Mesothelial cell of epicardium (in vitro differentiated cells): ENCODE measurements at regions not wholly inside any gene's neighbourhood (a gene's known extent, or its start where the extent isn't known, plus 50 kb on each side); places are given as distances from the start of the nearest gene placed in this dataset.

Experiments used
- DNase-seq, 2 experiments: peaks; one replicate each; pipeline ENCODE4 v3.0.0; 2021; ENCODE audit warnings: low spot score in 2 of 2; ENCODE audit not compliant: unreplicated experiment in 2 of 2
- H3K27ac Mint-ChIP-seq: 2 replicates; pipeline ENCODE4 v1.8.0; 2021; ENCODE audit warnings: mixed read lengths
- H3K27me3 Mint-ChIP-seq: 2 replicates; pipeline ENCODE4 v1.8.0; 2021; ENCODE audit warnings: low read depth, mixed read lengths
- H3K36me3 Mint-ChIP-seq: 2 replicates; pipeline ENCODE4 v1.8.0; 2021; ENCODE audit warnings: mixed read lengths
- H3K4me1 Mint-ChIP-seq: 2 replicates; pipeline ENCODE4 v1.8.0; 2021; ENCODE audit warnings: mixed read lengths
- H3K4me3 Mint-ChIP-seq: 2 replicates; pipeline ENCODE4 v1.8.0; 2021; ENCODE audit warnings: mild to moderate bottlenecking, moderate library complexity, mixed read lengths
- H3K9me3 Mint-ChIP-seq: 2 replicates; pipeline ENCODE4 v1.8.0; 2021; ENCODE audit warnings: mixed read lengths
- TF ChIP-seq, protein P1 (sequence below): fragments of 200-600 bp; sonication (generic); IDR thresholded peaks from one replicate; pipeline ENCODE4 v1.5.0; 2021; ENCODE audit warnings: antibody characterized with exemption; ENCODE audit not compliant: unreplicated experiment

DNA sequence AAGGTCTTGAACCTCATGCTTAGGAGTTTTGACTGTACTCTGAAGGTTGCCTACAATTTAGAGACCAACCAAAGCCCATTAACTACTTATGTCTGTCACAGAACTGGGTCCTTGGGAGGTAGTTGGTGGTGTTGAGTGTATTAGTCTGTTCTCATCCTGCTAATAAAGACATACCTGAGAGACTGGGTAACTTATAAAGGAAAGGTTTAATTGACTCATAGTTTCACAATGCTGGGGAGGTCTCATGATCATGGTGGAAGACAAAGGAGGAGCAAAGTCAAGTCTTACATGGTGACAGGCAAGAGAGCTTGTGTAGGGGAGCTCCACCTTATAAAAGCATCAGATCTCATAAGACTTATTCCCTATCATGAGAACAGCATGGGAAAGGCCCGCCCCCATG is 319.6 kb upstream of the ZMIZ1 start:
- no peaks in the 10 kb centered on the region for H3K27me3 Mint-ChIP-seq
- no peaks in the 10 kb centered on the region for H3K9me3 Mint-ChIP-seq
- H3K27ac Mint-ChIP-seq: no peak overlapping the region
- peaks cover 39% of the 10 kb centered on the region for H3K4me1 Mint-ChIP-seq
- no peaks in the 10 kb centered on the region for H3K36me3 Mint-ChIP-seq
- TF ChIP-seq, protein P1, sequence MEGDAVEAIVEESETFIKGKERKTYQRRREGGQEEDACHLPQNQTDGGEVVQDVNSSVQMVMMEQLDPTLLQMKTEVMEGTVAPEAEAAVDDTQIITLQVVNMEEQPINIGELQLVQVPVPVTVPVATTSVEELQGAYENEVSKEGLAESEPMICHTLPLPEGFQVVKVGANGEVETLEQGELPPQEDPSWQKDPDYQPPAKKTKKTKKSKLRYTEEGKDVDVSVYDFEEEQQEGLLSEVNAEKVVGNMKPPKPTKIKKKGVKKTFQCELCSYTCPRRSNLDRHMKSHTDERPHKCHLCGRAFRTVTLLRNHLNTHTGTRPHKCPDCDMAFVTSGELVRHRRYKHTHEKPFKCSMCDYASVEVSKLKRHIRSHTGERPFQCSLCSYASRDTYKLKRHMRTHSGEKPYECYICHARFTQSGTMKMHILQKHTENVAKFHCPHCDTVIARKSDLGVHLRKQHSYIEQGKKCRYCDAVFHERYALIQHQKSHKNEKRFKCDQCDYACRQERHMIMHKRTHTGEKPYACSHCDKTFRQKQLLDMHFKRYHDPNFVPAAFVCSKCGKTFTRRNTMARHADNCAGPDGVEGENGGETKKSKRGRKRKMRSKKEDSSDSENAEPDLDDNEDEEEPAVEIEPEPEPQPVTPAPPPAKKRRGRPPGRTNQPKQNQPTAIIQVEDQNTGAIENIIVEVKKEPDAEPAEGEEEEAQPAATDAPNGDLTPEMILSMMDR: no peak
- no peak overlapping the region for H3K4me3 Mint-ChIP-seq
- no peak for DNase-seq

DNA sequence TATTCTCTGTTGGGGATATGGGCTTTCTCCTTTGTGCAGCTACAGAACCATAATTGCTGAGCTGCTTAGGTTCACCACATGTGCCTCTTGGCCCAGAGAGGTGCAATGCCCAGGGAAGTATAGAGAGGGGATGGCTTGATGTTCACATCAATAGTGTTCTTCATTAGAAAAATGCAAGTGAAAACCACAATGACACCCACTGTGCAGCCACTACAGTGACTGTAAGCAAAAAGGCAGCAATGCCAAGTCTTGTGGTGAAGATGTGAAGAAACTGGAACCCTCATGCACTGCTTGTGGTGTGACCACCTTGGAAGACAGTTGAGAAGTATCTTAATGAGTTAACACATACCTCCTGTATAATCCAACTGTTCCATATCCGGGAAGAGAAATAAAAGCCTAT is 318.9 kb upstream of the ZMIZ1 start:
- DNase-seq: no peak
- no peak overlapping the region for H3K27ac Mint-ChIP-seq
- no peaks in the 10 kb centered on the region for H3K36me3 Mint-ChIP-seq
- no peaks in the 10 kb centered on the region for H3K27me3 Mint-ChIP-seq
- H3K4me1 Mint-ChIP-seq: peaks cover 42% of the 10 kb centered on the region
- TF ChIP-seq, protein P1: no peak
- no peaks in the 10 kb centered on the region for H3K9me3 Mint-ChIP-seq
- H3K4me3 Mint-ChIP-seq: no peak overlapping the region

DNA sequence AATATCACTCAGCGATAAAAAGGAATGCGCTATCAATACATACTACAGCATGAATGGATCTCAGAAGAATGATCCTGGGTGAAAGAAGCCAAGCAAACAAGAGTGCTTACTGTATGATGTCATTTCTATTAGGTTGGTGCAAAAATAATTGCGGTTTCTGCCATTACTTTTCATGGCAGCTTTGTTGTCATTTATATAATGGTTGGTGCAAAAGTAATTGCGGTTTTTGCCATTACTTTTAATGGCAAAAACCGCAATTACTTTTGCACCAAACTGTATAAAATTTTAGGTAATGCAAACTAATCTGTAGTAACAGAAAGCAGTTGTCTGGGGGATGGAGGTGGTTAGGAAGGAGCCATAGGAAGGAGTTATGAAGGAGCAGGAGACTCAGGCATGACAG is 318.3 kb upstream of the ZMIZ1 start:
- no peaks in the 10 kb centered on the region for H3K36me3 Mint-ChIP-seq
- TF ChIP-seq, protein P1: no peak
- H3K27ac Mint-ChIP-seq: no peak overlapping the region
- no peaks in the 10 kb centered on the region for H3K27me3 Mint-ChIP-seq
- H3K9me3 Mint-ChIP-seq: no peaks in the 10 kb centered on the region
- H3K4me3 Mint-ChIP-seq: no peak overlapping the region
- DNase-seq: no peak
- H3K4me1 Mint-ChIP-seq: peaks cover 42% of the 10 kb centered on the region

DNA sequence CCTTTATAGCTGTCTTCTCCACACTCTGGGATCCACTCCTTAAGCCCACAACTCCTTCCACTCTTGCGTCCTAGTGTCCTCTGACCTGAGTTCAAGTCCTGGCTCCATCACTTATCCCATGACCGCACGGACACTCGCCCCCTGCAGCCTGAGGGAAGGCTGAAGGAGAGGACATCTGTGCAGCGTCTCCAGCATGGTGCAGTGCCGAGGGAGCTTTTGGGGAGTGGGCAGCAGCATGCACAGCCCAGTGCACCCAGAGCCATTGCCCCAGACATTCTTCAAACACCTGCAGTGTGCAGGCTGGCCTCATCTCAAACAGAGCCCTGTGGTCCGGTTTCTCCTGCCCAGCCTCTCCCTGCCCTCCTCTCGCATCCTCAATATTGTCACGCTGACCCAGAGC is 317.1 kb upstream of the ZMIZ1 start:
- Mint-ChIP-seq H3K27me3 (no peaks in the 10 kb centered on the region), H3K4me1 (peaks cover 40% of the 10 kb centered on the region), H3K36me3 (no peaks in the 10 kb centered on the region), H3K9me3 (no peaks in the 10 kb centered on the region), H3K27ac (no peak overlapping the region), H3K4me3 (no peak overlapping the region)
- no peak for DNase-seq
- TF ChIP-seq, protein P1: no peak

DNA sequence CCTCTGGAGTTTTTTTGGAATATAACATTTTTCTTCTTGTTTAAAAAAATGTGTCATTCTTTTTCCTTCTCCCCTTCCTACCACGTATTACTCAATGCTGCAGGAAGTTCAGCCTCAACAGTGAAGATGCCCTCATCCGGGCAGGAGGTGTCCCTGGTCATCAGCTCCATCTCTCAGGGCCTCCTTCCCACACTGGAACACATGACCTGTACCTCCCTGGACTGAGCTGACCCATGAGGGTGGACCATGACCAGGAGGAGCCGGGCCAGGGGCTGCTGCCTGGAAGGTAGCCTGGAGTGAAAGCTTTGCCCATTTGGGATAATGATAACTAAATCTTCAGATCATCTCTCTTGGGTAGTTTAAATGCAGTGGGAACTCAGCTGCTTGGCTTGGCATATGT is 316.5 kb upstream of the ZMIZ1 start:
- no peaks in the 10 kb centered on the region for H3K27me3 Mint-ChIP-seq
- H3K27ac Mint-ChIP-seq: no peak overlapping the region
- no peak overlapping the region for H3K4me3 Mint-ChIP-seq

More for the DNA sequence above, 316.5 kb upstream of the ZMIZ1 start:
- Mint-ChIP-seq H3K4me1 (peaks cover 42% of the 10 kb centered on the region), H3K36me3 (no peaks in the 10 kb centered on the region), H3K9me3 (no peaks in the 10 kb centered on the region)
- TF ChIP-seq, protein P1: no peak
- DNase-seq: no peak
